ENCODE measurements at regions not wholly inside any gene's neighbourhood (a gene's known extent, or its start where the extent isn't known, plus 50 kb on each side); places are given as distances from the start of the nearest gene placed in this dataset.

DNA sequence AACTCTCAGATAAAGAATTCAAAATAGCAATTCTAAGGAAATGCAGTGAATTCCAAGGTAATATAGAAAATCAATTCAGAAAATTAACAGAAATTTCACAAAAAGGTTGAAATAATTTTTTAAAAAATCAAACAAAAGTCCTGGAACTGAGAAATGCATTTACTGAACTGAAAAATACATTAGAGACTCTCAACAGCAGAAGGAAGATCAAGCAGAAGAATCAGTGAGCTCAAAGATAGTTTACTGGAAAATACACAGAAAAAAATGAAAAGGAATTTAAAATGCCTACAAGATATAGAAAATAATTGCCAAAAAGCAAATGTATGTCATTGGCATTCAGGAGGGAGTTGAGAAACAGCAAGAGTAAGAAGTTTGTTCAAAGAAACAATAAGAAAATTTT, 107.3 kb downstream of the BUD13 start:
- H3K4me3 ChIP-seq (replicated peaks; ENCODE audit: low read depth, low read length) = no peak overlapping the region
- no peaks in the 10 kb centered on the region for H3K27me3 ChIP-seq (replicated peaks; ENCODE audit: control insufficient read depth, insufficient read depth, low read length)
- no peaks in the 10 kb centered on the region for H3K36me3 ChIP-seq (ENCODE audit: control insufficient read depth, insufficient read depth, low read length)
- DNase-seq (ENCODE audit: extremely low read depth, insufficient read length) = no peak
- TF ChIP-seq, protein P1, sequence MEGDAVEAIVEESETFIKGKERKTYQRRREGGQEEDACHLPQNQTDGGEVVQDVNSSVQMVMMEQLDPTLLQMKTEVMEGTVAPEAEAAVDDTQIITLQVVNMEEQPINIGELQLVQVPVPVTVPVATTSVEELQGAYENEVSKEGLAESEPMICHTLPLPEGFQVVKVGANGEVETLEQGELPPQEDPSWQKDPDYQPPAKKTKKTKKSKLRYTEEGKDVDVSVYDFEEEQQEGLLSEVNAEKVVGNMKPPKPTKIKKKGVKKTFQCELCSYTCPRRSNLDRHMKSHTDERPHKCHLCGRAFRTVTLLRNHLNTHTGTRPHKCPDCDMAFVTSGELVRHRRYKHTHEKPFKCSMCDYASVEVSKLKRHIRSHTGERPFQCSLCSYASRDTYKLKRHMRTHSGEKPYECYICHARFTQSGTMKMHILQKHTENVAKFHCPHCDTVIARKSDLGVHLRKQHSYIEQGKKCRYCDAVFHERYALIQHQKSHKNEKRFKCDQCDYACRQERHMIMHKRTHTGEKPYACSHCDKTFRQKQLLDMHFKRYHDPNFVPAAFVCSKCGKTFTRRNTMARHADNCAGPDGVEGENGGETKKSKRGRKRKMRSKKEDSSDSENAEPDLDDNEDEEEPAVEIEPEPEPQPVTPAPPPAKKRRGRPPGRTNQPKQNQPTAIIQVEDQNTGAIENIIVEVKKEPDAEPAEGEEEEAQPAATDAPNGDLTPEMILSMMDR (IDR thresholded peaks at IDR 0.05; ENCODE audit: insufficient read depth, low read length, poor library complexity, severe bottlenecking) = no peak

DNA sequence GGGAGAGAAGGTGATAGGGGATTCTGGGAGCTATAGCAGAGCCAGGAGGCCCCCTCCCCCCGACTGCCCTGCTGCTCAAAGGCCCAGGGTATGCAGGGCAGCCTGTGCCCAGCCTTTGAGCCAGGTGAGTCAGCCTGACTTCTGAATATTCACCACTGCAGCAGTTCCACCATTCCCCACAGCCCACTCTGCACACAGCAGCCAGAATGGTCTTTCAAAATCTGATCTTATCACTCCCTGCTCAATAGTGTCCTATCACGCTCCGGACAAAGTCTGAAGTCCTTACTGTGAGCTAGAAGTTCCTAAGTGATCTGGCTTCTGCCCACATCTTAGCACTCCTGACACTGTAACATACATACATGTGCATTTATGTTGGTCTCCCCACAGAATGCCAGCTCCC, 111.7 kb downstream of the BUD13 start:
- no peak for DNase-seq (ENCODE audit: extremely low read depth, insufficient read length)
- Histone ChIP-seq H3K4me3 (replicated peaks; ENCODE audit: low read depth, low read length) (no peak overlapping the region), H3K27me3 (replicated peaks; ENCODE audit: control insufficient read depth, insufficient read depth, low read length) (no peaks in the 10 kb centered on the region), H3K36me3 (ENCODE audit: control insufficient read depth, insufficient read depth, low read length) (no peaks in the 10 kb centered on the region)
- TF ChIP-seq, protein P1 (IDR thresholded peaks at IDR 0.05; ENCODE audit: insufficient read depth, low read length, poor library complexity, severe bottlenecking) = no peak

DNA sequence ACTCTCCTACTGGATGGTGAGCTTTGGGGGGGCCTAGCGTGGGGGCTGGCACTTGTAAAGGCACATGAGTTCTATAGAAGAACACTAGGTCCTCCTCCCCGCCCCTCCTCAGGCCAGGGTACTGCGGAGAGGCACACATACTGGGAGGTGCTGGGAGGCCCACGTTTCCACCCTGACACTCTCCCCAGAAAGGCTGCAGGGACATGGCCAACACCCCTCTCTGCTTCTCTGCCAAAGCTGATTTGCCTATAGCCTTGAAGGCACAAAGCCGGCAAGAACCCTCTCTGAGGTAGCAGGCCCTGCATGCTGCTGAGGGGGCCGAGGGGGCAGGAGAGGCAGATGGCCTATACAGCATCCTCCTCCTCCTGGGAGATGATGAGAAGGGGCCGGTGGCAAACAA, 112.8 kb downstream of the BUD13 start:
- DNase-seq (ENCODE audit: extremely low read depth, insufficient read length) = no peak
- TF ChIP-seq, protein P1 (IDR thresholded peaks at IDR 0.05; ENCODE audit: insufficient read depth, low read length, poor library complexity, severe bottlenecking) = no peak
- H3K4me3 ChIP-seq (replicated peaks; ENCODE audit: low read depth, low read length) = no peak overlapping the region
- no peaks in the 10 kb centered on the region for H3K36me3 ChIP-seq (ENCODE audit: control insufficient read depth, insufficient read depth, low read length)
- no peaks in the 10 kb centered on the region for H3K27me3 ChIP-seq (replicated peaks; ENCODE audit: control insufficient read depth, insufficient read depth, low read length)

DNA sequence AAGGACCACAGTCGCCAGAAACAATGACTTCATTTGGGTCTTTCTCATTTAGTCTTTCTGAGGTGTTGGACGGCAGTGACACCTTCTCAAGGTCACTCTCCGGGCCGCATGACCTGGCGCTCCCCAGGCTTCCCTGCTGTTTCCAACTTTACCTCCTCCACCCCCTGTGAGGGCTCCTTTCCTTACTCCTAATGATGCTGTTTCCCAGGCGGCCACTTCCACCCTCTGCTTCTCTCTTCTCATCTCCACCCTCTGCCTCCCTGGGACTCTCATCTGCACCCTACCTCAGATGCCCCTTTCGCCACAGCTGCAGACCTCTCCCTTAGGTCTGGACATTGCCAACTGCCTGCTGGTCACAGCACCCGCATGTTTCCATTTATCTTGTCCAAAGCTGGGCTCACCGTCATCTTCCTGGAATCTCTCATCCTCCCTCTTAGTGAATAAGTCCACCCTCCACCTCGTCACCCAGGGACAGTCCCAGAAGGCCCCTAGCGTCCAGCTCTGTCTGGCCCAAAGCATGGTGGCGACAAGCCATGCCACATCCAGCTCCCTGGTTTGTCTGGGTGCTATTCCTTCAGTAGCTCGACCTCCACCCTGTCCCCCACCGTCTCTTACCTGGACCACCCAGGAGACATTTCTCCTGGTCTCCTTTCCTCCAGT, 113.8 kb downstream of the BUD13 start:
- H3K27me3 ChIP-seq (replicated peaks; ENCODE audit: control insufficient read depth, insufficient read depth, low read length) = no peaks in the 10 kb centered on the region
- TF ChIP-seq, protein P1 (IDR thresholded peaks at IDR 0.05; ENCODE audit: insufficient read depth, low read length, poor library complexity, severe bottlenecking) = no peak

DNA sequence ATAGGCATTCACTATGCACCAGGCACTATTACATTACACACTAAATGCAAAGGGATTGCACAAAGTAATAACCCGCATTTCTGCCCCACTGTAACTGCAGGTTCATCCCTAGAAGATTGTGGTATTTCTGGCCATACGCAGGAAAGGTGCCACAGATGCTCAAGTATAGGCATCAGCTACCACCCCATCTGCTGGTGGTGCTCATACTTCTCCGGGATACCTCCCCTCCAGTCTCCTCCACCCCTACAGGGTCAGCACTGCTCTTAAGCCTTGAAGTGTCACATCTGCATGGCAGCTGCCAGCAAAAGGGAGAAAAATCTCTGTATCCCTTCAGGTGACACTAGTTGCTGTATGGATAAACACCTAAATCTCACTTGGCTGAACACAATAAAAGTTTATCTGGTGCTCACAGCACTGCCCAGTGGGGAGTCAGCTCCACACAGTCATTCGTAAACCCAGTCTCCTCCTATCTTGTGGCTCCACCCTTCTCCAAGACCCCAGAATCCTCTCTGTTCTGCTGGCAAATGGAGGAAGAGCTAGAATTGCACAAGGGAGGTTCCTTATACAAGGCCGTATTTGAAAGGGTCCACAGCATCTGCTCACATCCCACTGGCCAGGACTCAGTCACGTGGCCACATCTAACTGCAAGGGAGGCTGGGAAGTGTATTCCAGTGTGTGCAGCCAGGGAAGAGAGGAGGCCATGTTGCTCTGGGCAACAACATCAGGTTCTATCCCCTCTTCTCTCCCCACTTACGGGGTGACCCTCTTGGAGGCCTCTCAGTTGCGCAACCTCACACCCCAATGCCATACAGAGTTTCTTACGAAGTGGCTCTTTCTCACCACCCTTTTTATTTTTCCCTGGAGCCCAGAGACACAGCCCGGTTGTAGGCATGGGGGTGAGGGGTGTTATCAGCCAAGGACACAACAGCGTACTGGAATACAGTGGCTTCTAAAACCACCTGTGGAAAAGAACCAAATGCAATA, 114.7 kb downstream of the BUD13 start:
- Histone ChIP-seq H3K27me3 (replicated peaks; ENCODE audit: control insufficient read depth, insufficient read depth, low read length) (no peaks in the 10 kb centered on the region), H3K36me3 (ENCODE audit: control insufficient read depth, insufficient read depth, low read length) (no peaks in the 10 kb centered on the region), H3K4me3 (replicated peaks; ENCODE audit: low read depth, low read length) (no peak overlapping the region)
- DNase-seq (ENCODE audit: extremely low read depth, insufficient read length) = no peak
- TF ChIP-seq, protein P1 (IDR thresholded peaks at IDR 0.05; ENCODE audit: insufficient read depth, low read length, poor library complexity, severe bottlenecking) = no peak

More for the DNA sequence above, 113.8 kb downstream of the BUD13 start:
- DNase-seq (ENCODE audit: extremely low read depth, insufficient read length) = no peak
- no peaks in the 10 kb centered on the region for H3K36me3 ChIP-seq (ENCODE audit: control insufficient read depth, insufficient read depth, low read length)
- H3K4me3 ChIP-seq (replicated peaks; ENCODE audit: low read depth, low read length) = no peak overlapping the region
